K562 (cell line): ENCODE measurements at regions not wholly inside any gene's neighbourhood (a gene's known extent, or its start where the extent isn't known, plus 50 kb on each side); places are given as distances from the start of the nearest gene placed in this dataset.

Experiments
- ATAC-seq: fragments of 200-7000 bp; cut with Tn5 transposase; 3 replicates; pipeline ENCODE4 v1.9.1; 2020; ENCODE audit warnings: moderate library complexity
- BruUV-seq: library from RNA; stranded (reverse); fragments of 400-500 nt; replicated peaks from 2 replicates; lab custom pipeline; 2021; lab: Mats Ljungman, UMichigan
- CTCF ChIA-PET: fragments of 300-600 bp; formaldehyde crosslinking; extraction: SDS; loops from one replicate; lab custom pipeline; 2021; ENCODE audit warnings: low intra/inter-chr PET ratio; lab: Yijun Ruan, JAX
- POLR2A ChIA-PET: fragments of 300-600, 350-650 bp; sonication (Branson Sonifier 250); formaldehyde crosslinking; extraction: SDS; loops from one replicate; lab custom pipeline; 2021; ENCODE audit warnings: antibody characterized with exemption, inconsistent platforms; lab: Yijun Ruan, JAX
- DNase-seq, 4 experiments: peaks; one replicate each; pipeline versions ENCODE4 v3.0.0 to v3.0.0-alpha.2; 2011 to 2018; ENCODE audit warnings: low spot score in 3 of 4, mixed read lengths in 3 of 4; ENCODE audit errors: extremely low read depth in 1 of 4
- FAIRE-seq: peaks from 2 replicates; lab custom pipeline; 2011; peaks lifted over from hg19 to GRCh38; lab: Jason Lieb, UNC
- H2AFZ ChIP-seq: 2 replicates; pipeline ENCODE4 v1.6.0; 2011; ENCODE audit warnings: low read depth, low read length, control low read depth, inconsistent platforms
- H3K27ac ChIP-seq: fragments of 200-600 bp; 3 replicates; pipeline ENCODE4 v1.8.0; 2011; ENCODE audit warnings: low read depth, mild to moderate bottlenecking, control low read depth, inconsistent platforms, low read length, moderate library complexity, mixed read lengths; ENCODE audit errors: extremely low read depth
- H3K27me3 ChIP-seq, 2 experiments: fragments of 300-600 bp in 1 of 2; 2 replicates in 1 of 2; 3 replicates in 1 of 2; pipeline versions ENCODE4 v1.6.0 to v1.8.0; 2011; ENCODE audit warnings: inconsistent platforms in 2 of 2, low read length in 2 of 2, mild to moderate bottlenecking in 1 of 2, mixed read lengths in 1 of 2, moderate library complexity in 1 of 2; ENCODE audit not compliant: control insufficient read depth in 2 of 2, insufficient read depth in 2 of 2
- H3K36me3 ChIP-seq: fragments of 300-600 bp; 3 replicates; pipeline ENCODE4 v1.8.0; 2011; ENCODE audit warnings: mild to moderate bottlenecking, low read length, inconsistent platforms; ENCODE audit not compliant: control insufficient read depth, insufficient read depth
- H3K4me1 ChIP-seq, 2 experiments: fragments of 200-600 bp in 1 of 2; replicated peaks in 1 of 2; 2 replicates in 1 of 2; 3 replicates in 1 of 2; pipeline versions ENCODE4 v1.5.1 to v1.8.0; 2011; ENCODE audit warnings: inconsistent platforms in 2 of 2, low read length in 2 of 2, mild to moderate bottlenecking in 1 of 2, mixed read lengths in 1 of 2, moderate library complexity in 1 of 2; ENCODE audit not compliant: control insufficient read depth in 2 of 2, insufficient read depth in 2 of 2
- H3K4me2 ChIP-seq: 2 replicates; pipeline ENCODE4 v1.6.1; 2011; ENCODE audit warnings: low read length, control low read depth, inconsistent platforms, mixed read lengths; ENCODE audit not compliant: insufficient read depth
- H3K4me3 ChIP-seq: fragments of 200-600 bp; sonication (generic), shearing (Covaris generic); 2 replicates; pipeline ENCODE4 v1.5.1; 2016; ENCODE audit warnings: control low read depth, inconsistent platforms
- H3K79me2 ChIP-seq: fragments of 200-600 bp; 3 replicates; pipeline ENCODE4 v1.8.0; 2011; ENCODE audit warnings: low read length, inconsistent platforms; ENCODE audit not compliant: control insufficient read depth, insufficient read depth
- H3K9ac ChIP-seq, 2 experiments: 2 replicates each; pipeline versions ENCODE4 v1.6.0 to v1.6.1; 2011; ENCODE audit warnings: low read depth in 2 of 2, low read length in 2 of 2, control low read depth in 1 of 2, inconsistent platforms in 1 of 2, mild to moderate bottlenecking in 1 of 2, mixed read lengths in 1 of 2; ENCODE audit not compliant: insufficient read depth in 1 of 2
- H3K9me1 ChIP-seq: one replicate; pipeline ENCODE4 v1.6.0; 2011; ENCODE audit warnings: inconsistent platforms, mild to moderate bottlenecking, low read length, moderate library complexity; ENCODE audit not compliant: control insufficient read depth, insufficient read depth
- H3K9me3 ChIP-seq: replicated peaks from 2 replicates; pipeline ENCODE4 v1.5.1; 2011; ENCODE audit warnings: low read depth, low read length, inconsistent platforms; ENCODE audit not compliant: control insufficient read depth, insufficient read depth
- H4K20me1 ChIP-seq: replicated peaks from 2 replicates; pipeline ENCODE4 v1.6.1; 2011; ENCODE audit warnings: low read length, inconsistent platforms, mixed read lengths; ENCODE audit not compliant: control insufficient read depth, insufficient read depth
- BHLHE40 ChIP-seq: IDR thresholded peaks from 2 replicates; pipeline ENCODE4 v1.6.1; 2011; ENCODE audit warnings: low read length, improper control_type of control experiment
- CCNT2 ChIP-seq: IDR thresholded peaks from 2 replicates; pipeline ENCODE4 v1.6.1; 2011; ENCODE audit warnings: borderline replicate concordance, low read depth, mild to moderate bottlenecking, moderate library complexity, mixed read lengths, low read length; ENCODE audit not compliant: insufficient read length; ENCODE audit errors: extremely low read depth
- NFIX ChIP-seq: fragments of 250-450 bp; sonication (Bioruptor Pico); IDR thresholded peaks from 2 replicates; pipeline ENCODE4 v1.4.0; 2020; ENCODE audit warnings: low read depth, mild to moderate bottlenecking, moderate library complexity
- U2AF2 ChIP-seq: fragments of 200-400 bp; formaldehyde crosslinking; optimal IDR thresholded peaks from 2 replicates; pipeline ENCODE3; 2017; ENCODE audit warnings: low read depth, mild to moderate bottlenecking, low read length
- ZBTB26 ChIP-seq: fragments of 450-650 bp; formaldehyde crosslinking; IDR thresholded peaks from 2 replicates; pipeline ENCODE4 v1.4.0; 2022; ENCODE audit warnings: missing genetic modification characterization
- ZNF354B ChIP-seq: fragments of 250-450 bp; sonication (Bioruptor Pico); IDR thresholded peaks from 2 replicates; pipeline ENCODE4 v1.4.0; 2020
- ZNF764 ChIP-seq: fragments of 250-450 bp; sonication (Bioruptor Pico); IDR thresholded peaks from 2 replicates; pipeline ENCODE4 v1.4.0; 2020; ENCODE audit warnings: low read depth, mild to moderate bottlenecking, moderate library complexity
- WGBS: fragments of 100-300 bp; shearing (Covaris generic); methylation state at CpG from one replicate; pipeline ENCODE4 v1.1.6; 2016; ENCODE audit warnings: low coverage, mixed read lengths; ENCODE audit not compliant: insufficient coverage; ENCODE audit errors: missing lambda C conversion rate; 5-methylcytosine and 5-hydroxymethylcytosine counted together
- in situ Hi-C: fragments of 300-500 bp; cut with MboI; formaldehyde crosslinking; loops from 4 replicates; pipeline ENCODE4 v1.15.0; 2018; ENCODE audit warnings: inconsistent platforms, mixed read lengths
- intact Hi-C: fragments of 100-400 bp; cut with micrococcal nuclease; formaldehyde crosslinking; loops from 2 replicates; pipeline ENCODE4 v1.14.2; 2022

DNA sequence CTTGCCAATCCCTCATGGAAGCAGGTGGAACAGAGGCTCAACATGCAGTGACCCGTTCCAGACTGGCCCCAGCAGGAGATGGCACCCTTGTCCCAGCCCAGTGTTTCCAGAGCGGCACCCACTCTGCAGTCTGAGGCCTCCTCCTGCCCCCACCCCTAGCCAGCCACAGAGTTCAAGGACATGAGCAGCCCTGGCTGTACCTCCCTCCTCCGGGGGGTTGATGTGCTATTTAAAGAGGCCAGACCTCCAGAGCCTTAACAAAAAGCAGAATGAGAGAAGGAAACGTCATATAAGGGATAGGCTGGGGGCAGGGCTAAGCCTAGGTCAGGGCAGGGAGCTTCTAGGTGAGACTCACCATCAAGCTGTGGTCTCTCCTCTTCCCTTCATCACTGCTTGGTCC lies 115.7 kb upstream of the NANOS1 start:
- in situ Hi-C loops, result no loop called here
- no peaks in the 10 kb centered on the region for H4K20me1 ChIP-seq
- H3K9ac ChIP-seq, result no peak overlapping the region
- no peaks in the 10 kb centered on the region for H3K9me3 ChIP-seq
- 0% methylated on average over 3 of the region's 4 CpGs for WGBS
- ATAC-seq (no peak), DNase-seq (no peak), FAIRE-seq (no peak)
- no peaks in the 10 kb centered on the region for H3K79me2 ChIP-seq
- POLR2A ChIA-PET, result no interaction called here
- no peak overlapping the region for H3K27ac ChIP-seq
- H3K27me3 ChIP-seq, result peaks cover 0 to 28% of the 10 kb centered on the region in 2 experiments; a peak in 2 of 5 replicates
- H3K9me1 ChIP-seq, result no peaks in the 10 kb centered on the region
- H3K4me1 ChIP-seq, result no peaks in the 10 kb centered on the region
- intact Hi-C loops, result no loop called here
- H3K4me2 ChIP-seq, result no peak overlapping the region
- no peak for TF ChIP-seq ZBTB26 (CRISPR knock-in tag)
- TF ChIP-seq CCNT2, result no peak
- TF ChIP-seq U2AF2, result no peak
- TF ChIP-seq NFIX (CRISPR knock-in tag), result no peak
- BruUV-seq, result no TSS peak
- no peaks in the 10 kb centered on the region for H3K36me3 ChIP-seq
- H3K4me3 ChIP-seq, result no peak overlapping the region
- H2AFZ ChIP-seq, result no peak overlapping the region
- CTCF ChIA-PET, result no interaction called here

- no TSS peak for BruUV-seq
- TF ChIP-seq ZNF354B (CRISPR knock-in tag) (no peak), BHLHE40 (no peak), ZNF764 (CRISPR knock-in tag) (no peak)
Measured at GRCh38 chr10:118914629-118915028, 114.9 kb upstream of the NANOS1 start.

More at GRCh38 chr10:118914629-118915028, 114.9 kb upstream of the NANOS1 start:
- 8% methylated on average over 4 of the region's 4 CpGs for WGBS
- no peak for DNase-seq
- Histone ChIP-seq H3K79me2 (no peaks in the 10 kb centered on the region), H2AFZ (no peak overlapping the region), H3K4me2 (no peak overlapping the region), H3K4me1 (no peaks in the 10 kb centered on the region), H3K27me3 (peaks cover 0 to 26% of the 10 kb centered on the region in 2 experiments; a peak in 2 of 5 replicates), H3K27ac (no peak overlapping the region), H3K9me1 (no peaks in the 10 kb centered on the region), H3K9me3 (no peaks in the 10 kb centered on the region), H3K9ac (no peak overlapping the region), H3K4me3 (no peak overlapping the region), H4K20me1 (no peaks in the 10 kb centered on the region), H3K36me3 (no peaks in the 10 kb centered on the region)
- in situ Hi-C loops, result no loop called here
- CTCF ChIA-PET, result no interaction called here
- intact Hi-C loops, result no loop called here
- POLR2A ChIA-PET, result no interaction called here
- no peak for ATAC-seq
- no peak for FAIRE-seq
